H1 (cell line): ENCODE measurements at regions not wholly inside any gene's neighbourhood (a gene's known extent, or its start where the extent isn't known, plus 50 kb on each side); places are given as distances from the start of the nearest gene placed in this dataset.

Experiments
- BRCA1 ChIP-seq: IDR thresholded peaks from 2 replicates; pipeline ENCODE4 v1.6.1; 2012; ENCODE audit warnings: low read depth, low read length, improper control_type of control experiment
- EGR1 ChIP-seq: IDR thresholded peaks from 2 replicates; pipeline ENCODE4 v1.6.1; 2011; ENCODE audit warnings: low read depth, low read length, borderline replicate concordance
- JUN ChIP-seq: IDR thresholded peaks from 2 replicates; pipeline ENCODE4 v1.6.1; 2011; ENCODE audit warnings: low read depth, mild to moderate bottlenecking, improper control_type of control experiment, low read length
- SIRT6 ChIP-seq: IDR thresholded peaks from one replicate; pipeline ENCODE4 v1.7.1; 2012; ENCODE audit warnings: low read length, inconsistent platforms
- SRF ChIP-seq: IDR thresholded peaks from 2 replicates; pipeline ENCODE4 v1.6.1; 2011; ENCODE audit warnings: mild to moderate bottlenecking, low read depth, low read length, moderate library complexity

DNA sequence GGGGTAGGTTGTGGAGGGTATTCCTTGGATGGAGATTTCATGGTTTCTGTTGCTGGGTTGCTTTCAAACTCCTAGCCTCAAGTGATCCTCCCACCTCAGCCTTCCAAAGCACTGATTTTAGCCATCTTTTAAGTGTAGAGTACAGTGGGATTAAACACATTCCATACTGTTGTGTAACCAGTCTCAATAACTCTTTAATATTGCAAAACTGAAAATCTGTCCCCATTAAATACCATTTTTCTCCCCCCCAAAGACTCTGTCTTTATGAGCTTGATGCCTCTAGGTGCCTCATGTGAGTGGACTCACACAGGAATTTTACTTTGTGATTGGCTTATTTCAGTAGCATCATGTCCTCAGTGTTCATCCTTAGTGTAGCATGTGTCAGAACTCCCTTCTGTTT, 74.7 kb upstream of the ATP10A start (continued):
- TF ChIP-seq EGR1 (no peak), JUN (no peak), BRCA1 (no peak), SIRT6 (no peak), SRF (no peak)
- TF ChIP-seq, all 59 proteins: peak for 0
